ENCODE measurements at regions not wholly inside any gene's neighbourhood (a gene's known extent, or its start where the extent isn't known, plus 50 kb on each side); places are given as distances from the start of the nearest gene placed in this dataset.

DNA sequence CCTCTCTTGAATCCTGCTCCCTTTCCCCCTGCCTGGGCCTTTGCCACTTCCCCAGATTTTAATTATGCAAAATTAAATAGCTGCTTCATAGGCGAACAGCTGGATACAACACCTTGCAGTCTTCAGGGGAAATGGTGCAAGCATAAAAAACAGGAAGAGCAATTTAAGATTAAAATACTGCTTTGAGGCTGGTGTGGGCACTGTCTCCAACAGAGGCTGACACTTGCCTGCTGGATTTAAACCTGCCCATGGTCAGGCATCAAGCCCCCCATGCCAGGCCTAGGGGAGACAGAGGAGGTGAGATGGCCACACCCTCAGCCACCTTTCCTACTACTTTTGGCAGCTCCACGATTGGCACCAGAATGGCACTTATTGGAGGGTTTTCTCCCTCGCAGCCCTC is 110.1 kb upstream of the DIO3 start:
- in situ Hi-C loops (cut with HindIII; ENCODE audit: low pct_unique_long_range_greater_than_20kb, low sequenced_read_pairs) = no loop called here
- DNase-seq (ENCODE audit: low read depth) = no peak

DNA sequence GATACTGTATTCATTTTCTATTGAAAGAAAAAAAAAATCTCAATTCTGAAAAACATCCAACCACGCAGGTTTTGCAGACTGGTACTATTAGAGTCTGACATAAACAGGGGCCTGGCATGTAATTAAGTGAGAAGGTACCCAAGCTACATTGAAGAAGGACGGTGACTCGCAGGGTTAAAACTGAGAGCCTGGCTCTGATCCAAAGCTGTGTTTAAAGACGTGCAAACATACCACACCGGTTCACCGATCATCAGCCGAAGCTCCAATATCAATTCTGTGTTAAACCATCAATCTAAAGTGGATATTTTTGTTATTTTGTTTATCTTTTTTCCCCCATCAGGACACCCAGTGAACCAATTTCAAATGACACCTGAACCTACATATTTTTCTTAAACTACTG is 108.1 kb upstream of the DIO3 start:
- in situ Hi-C loops (cut with HindIII; ENCODE audit: low pct_unique_long_range_greater_than_20kb, low sequenced_read_pairs) = no loop called here

DNA sequence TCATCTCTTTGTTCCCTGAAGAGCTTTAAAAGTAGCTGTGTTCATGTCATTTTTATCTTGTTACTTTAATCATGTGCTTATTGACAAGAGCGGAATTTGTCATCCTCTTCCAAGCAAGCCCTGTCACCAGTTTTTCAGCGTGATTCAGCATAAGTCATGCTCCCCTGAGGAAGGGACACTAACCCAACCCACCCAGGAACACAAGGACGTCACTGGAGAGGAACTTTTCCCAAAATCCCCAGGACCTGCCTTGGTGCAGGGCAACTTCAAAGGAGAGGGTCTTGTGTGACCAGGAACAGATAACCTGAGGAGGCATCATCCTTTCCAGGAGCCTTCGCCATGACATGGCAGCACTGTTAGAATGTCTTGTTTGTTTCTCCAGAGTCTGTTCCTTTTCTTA is 107.1 kb upstream of the DIO3 start:
- DNase-seq (ENCODE audit: low read depth) = no peak
- in situ Hi-C loops (cut with HindIII; ENCODE audit: low pct_unique_long_range_greater_than_20kb, low sequenced_read_pairs) = no loop called here

More for the DNA sequence above, 108.1 kb upstream of the DIO3 start:
- no peak for DNase-seq (ENCODE audit: low read depth)

DNA sequence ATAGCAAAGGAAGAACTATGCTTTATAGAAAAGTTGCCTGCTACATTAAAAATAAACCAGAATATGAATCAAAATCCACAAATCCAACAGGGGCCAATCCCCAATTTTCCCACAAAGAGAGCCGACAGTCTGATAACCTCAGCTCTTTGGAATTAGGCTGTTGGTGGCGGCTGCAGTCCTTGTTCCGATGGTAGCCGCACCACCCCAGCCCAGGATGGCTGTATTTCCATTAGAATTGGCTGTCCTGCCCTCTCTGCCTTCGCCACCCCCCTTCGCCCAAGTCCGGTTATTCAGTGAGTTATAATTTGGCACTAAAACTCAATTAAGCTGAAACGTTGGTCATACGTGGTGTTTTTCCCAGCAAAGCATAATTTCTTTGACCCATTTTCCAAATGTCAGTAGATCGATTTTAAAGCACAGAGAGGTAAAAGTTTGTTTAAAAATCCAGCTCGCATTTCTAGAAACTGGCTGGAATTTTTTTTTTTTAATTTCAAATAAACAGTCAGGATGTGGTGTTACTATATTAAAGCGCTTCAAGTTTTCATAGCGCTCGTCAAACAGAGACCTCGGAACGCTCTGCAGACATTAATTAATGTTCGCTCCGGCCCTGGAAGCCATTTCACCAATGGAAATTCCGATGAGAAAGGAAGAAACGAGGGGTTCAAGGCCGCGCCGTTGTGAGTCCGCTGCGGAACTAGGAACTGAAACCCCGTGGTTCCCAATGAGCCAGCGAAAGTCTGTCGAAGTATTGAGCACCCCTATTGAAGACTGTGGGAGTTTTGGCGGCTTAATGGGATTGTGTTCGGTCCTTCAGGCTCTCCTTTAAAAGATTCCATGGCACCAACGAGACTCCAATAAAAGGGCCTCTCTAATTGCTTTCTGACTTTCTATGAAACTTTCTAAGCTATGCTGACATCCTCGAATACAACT is 104.8 kb upstream of the DIO3 start:
- no peak for DNase-seq (ENCODE audit: low read depth)
- in situ Hi-C loops (cut with HindIII; ENCODE audit: low pct_unique_long_range_greater_than_20kb, low sequenced_read_pairs) = no loop called here

DNA sequence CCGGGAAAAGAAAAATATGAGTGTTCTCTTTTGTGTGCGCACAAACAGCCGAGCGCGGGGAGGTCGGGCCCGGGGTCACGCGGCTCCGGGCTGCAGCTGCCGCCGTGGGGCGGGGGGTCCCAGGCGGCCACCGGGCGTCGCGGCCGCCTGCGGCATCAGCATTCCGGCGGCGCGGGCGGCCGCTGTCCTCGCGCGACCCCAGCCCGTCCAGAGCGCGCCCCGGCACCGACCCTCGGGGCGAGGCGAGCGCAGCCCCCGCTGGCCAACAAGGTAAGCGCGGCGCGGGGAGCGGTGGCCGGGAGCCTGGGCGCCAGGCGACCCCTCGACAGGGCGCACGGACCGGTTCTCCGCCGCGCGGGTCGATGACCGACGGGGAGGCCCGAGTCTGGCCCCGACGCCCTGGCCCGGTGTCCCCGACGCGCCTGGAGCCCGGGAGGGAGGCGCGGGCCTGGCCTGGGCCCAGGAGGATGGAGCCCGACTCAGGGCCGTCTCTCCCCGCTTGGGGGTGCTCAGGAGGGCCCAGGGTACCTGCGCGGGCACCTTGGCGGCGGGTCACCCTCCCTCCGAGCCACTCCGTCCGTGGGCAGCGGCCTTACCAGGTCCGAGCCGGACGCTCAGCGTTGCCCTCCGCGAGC is 103.9 kb upstream of the DIO3 start:
- in situ Hi-C loops (cut with HindIII; ENCODE audit: low pct_unique_long_range_greater_than_20kb, low sequenced_read_pairs) = no loop called here
- no peak for DNase-seq (ENCODE audit: low read depth)

DNA sequence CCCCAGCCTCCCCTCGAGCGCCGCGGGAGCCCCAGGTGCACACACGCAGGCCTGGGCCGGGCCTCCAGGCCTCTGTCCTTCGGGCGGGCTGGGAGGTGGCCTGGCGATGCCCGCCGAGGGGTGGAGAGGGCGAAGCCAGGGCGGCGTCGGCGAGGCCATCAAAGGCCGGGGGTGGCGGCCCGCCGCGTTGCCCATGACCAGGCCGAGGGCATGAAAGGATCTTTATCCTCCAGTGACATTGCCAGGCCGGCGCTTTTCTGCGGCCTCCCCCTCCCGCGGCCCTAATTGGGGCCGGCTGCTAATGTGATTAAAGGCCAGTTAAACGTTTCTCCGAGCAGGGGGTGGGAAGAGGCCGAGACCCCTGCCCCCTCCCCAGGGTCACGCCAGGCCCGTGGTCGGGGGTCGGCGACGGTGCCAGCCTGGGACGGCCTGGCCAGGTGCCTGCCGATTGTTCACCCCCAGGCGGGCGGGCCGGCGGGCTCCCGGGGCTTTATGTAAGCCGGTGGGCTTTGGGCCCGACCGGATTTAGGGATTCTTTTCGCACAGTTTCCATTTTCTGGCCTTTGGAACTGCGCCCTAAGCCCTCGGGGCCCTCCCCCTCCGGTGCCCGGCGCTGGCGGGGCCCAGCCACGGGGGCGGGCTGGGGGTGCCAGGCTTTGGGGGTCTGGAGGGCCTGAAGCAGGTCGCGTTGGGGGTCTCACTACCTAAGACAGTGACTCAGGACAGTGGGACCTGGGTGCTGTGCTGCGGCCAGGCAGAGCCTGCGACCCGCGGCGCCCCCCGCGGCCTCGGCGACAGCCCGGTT is 103.2 kb upstream of the DIO3 start:
- in situ Hi-C loops (cut with HindIII; ENCODE audit: low pct_unique_long_range_greater_than_20kb, low sequenced_read_pairs) = no loop called here
- DNase-seq (ENCODE audit: low read depth) = no peak

DNA sequence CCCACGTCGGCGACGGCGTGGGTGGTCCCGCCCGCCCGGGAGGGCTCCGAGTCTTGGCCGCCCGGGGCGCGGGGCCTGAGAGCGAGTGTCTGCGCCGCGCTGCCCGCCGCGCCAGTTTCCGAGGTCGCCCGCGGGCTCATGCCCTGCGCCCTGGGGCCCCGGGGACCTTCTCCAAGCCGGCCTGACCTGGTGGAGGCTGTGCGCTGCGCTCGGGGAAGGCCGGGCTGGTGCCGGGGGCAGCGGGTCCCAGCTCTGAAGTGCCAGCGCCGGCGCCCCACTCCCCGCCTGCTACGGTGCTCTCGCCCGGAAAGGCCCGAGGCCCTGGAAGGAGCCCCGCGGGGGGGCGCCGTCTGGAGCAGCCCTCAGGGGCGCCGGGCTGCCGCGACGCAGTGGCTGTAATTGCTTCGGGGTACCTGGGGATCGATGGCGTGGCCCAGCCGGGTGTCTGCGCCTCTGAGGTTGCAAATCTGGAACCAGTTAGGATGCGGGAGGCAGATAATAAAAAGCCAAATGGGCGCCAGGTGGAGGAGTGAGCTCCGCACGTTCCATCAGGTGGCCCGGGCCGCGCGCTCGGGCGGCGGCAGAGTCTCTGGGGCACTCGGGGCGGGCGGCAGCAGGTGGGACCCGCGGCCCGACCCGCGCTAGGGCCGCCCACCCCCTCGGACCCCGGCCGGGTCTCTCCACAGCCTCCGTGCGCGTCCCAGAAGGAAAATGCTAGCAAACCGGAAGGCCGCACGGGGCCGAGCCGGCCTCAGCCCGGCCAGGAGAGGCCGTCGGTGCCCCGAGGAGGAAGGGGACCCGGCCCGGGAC is 102.3 kb upstream of the DIO3 start:
- no peak for DNase-seq (ENCODE audit: low read depth)
- in situ Hi-C loops (cut with HindIII; ENCODE audit: low pct_unique_long_range_greater_than_20kb, low sequenced_read_pairs) = no loop called here

DNA sequence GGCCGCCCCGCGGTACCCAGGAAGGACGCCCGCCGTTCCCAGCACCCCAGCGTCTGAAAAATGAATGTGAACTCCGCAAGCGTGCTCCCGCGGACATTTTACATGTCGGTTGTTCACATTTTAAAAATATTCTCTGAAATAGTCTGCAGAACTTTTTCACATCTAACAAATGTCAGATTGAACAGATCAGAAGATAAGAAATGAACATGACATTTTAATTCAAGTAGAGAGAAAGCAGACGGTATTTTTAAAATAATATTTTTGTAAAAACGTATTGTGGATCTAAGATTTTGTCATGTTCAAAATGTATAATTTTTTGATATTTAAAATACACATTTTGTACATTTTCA is 101.8 kb upstream of the DIO3 start:
- no peak for DNase-seq (ENCODE audit: low read depth)
- in situ Hi-C loops (cut with HindIII; ENCODE audit: low pct_unique_long_range_greater_than_20kb, low sequenced_read_pairs) = no loop called here

DNA sequence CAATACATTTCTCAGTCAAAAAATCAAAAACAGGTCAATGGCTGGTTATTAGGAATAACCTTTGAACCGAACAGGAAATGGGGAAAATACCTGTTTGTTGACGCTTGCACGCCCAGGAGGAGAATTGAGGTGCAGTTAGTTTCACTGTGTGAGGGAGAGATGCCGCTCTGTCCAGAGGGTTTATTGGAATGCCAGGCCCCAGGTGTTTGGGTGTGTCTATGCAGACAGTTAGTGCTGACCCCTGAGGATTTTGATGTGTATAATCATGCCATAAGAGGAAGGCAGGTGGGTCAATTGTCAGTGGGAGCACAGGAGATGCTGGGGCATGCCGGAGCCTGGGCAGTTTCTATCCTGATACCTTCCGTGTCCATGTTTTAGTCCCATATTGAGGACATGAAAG is 100.8 kb upstream of the DIO3 start:
- no peak for DNase-seq (ENCODE audit: low read depth)
- in situ Hi-C loops (cut with HindIII; ENCODE audit: low pct_unique_long_range_greater_than_20kb, low sequenced_read_pairs) = no loop called here

DNA sequence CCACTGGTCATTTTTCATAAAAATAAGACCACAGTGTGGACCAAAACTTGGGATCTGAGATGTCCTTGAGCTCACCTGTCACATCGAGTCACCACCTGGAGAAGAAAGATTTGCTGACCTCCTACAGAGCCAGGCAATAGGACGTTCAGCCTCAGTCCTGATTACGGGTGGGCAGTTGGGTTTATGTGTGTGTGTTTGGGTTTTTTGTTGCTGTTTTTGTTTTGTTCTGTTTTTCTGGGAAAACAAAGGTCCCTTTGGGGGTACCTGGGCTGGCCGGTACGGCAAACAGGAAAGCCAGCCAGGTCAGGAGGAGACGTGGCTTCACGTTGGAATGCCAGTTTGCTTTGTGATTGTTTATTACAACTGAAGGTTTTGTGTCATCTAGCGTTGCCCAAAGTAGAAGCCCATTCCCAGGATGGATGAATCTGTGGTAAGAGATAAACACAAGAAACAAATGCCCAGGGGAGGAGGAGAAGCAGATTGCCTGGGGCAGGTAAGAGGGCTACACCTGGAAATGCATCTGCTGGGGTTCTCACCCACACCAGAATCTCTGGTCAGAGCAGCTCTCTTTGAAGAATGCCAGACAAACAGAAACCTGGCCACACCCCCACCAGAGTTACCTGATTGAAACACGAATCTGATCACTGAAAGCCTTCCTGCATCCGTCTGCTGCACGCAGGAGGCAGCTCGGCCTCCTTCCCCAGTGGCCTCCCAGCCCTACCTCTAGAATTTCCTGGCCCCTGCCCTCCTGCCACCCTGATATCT is 100.1 kb upstream of the DIO3 start:
- in situ Hi-C loops (cut with HindIII; ENCODE audit: low pct_unique_long_range_greater_than_20kb, low sequenced_read_pairs) = no loop called here
- no peak for DNase-seq (ENCODE audit: low read depth)

DNA sequence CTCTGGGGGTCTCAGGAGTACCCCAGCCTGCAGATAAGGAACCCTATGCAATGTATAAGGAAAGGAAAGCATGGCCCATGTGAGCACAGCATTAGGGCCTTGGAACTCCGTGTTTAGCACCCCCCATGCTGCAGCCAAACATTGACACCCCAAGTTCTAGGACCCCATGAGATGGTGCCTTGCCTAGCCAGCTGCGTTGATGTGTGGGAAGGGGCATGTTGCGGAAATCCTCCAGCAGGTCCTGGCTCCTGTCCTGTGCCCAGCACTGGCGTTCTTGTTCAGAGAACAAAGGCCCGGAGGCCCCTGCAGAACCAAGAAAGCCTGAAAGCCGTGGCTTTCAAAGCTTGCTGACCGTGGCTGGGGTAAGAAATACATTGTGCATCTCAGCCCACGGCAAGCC is 99.4 kb upstream of the DIO3 start:
- in situ Hi-C loops (cut with HindIII; ENCODE audit: low pct_unique_long_range_greater_than_20kb, low sequenced_read_pairs) = no loop called here
- DNase-seq (ENCODE audit: low read depth) = no peak

DNA sequence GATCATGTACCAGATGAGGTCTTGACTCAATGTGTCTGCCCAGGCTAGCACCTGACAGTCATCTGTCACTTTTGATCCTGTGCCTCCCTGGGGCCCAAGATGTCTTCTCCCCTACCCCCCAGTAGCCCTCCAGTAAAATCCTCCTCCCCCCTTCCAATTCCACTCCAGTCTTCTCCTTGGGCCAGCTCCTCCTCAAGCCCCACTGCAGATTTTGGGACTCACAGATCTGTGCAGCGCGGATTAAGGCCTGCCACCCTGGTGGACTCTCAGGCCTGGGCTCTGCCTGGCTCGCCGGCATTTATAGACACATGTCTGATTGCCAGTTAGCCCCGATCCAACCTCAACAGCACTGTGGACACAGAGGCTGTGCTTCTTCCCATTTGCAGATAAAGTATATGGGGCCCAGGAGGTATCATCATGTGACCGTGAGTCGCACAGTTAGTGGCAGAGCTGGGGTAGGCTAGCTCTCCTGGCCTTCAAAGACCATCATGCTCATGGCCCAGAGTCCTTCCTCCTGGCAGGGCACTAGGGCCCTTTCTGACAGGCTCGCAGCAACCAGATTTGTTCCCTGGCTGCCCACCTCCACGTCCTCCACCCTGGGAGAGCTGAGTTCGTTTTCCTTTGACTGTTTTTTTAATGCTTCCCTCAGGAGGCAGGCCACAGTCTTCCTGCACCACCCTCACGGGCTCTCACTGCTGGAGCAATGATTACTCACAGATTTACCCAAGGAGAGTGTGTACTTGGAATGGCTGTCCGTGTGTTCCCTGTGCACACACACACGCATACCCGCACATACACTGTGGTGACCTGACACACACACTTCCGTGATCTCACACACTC is 98.3 kb upstream of the DIO3 start:
- DNase-seq (ENCODE audit: low read depth) = no peak
- in situ Hi-C loops (cut with HindIII; ENCODE audit: low pct_unique_long_range_greater_than_20kb, low sequenced_read_pairs) = no loop called here

DNA sequence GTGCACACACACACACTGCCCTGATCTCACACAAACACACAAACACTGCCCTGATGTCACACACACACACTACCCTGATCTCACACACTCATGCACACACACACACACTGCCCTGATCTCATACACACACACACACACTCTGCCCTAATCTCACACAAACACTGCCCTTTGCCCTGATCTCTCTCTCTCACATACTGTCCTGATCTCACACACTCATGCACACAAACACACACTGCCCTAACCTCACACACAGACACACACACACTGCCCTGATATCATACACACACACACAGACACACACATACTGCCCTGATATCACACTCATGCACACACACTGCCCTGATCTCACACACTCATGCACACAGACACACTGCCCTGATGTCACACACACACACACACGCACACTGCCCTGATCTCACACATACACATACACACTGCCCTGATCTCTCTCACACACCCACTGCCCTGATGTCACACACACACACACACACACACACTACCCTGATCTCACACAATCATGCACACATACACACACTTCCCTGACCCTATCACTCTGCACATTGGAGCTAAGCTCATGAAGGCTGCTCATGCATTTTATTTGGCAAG is 97.6 kb upstream of the DIO3 start:
- in situ Hi-C loops (cut with HindIII; ENCODE audit: low pct_unique_long_range_greater_than_20kb, low sequenced_read_pairs) = no loop called here
- DNase-seq (ENCODE audit: low read depth) = no peak

DNA sequence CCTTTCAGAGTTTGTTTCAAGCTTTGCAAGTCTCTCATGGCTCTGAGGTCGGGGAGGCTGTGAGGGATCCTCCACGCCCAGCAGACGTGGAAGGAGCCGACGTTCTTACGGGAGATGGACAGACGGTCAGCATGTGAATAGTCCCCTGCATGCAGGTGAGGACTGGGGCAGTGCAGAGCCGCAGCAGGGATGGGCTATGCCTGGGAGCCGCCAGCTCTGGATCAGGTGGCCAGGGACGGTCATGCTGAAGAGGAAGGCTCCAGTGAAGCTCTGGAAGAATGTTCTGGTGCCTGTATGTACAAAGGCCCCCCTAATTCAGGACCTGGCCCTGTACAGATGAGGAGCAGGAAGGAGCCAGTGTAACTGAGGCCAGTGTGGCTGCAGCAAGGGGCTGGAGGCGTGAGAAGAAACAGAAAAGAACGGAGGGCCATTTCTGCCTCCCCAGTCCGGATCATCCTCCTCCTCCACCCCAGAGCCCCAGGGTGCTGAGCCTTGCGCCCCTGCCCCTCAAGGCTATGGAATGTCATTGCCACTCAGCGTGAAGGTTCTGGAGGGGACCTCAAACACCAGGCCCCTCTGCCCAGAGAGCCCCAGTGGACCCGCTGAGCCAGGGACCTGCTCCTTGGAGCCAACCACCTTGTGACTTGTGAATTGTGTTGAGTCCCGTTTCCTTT is 96.8 kb upstream of the DIO3 start:
- in situ Hi-C loops (cut with HindIII; ENCODE audit: low pct_unique_long_range_greater_than_20kb, low sequenced_read_pairs) = no loop called here

DNA sequence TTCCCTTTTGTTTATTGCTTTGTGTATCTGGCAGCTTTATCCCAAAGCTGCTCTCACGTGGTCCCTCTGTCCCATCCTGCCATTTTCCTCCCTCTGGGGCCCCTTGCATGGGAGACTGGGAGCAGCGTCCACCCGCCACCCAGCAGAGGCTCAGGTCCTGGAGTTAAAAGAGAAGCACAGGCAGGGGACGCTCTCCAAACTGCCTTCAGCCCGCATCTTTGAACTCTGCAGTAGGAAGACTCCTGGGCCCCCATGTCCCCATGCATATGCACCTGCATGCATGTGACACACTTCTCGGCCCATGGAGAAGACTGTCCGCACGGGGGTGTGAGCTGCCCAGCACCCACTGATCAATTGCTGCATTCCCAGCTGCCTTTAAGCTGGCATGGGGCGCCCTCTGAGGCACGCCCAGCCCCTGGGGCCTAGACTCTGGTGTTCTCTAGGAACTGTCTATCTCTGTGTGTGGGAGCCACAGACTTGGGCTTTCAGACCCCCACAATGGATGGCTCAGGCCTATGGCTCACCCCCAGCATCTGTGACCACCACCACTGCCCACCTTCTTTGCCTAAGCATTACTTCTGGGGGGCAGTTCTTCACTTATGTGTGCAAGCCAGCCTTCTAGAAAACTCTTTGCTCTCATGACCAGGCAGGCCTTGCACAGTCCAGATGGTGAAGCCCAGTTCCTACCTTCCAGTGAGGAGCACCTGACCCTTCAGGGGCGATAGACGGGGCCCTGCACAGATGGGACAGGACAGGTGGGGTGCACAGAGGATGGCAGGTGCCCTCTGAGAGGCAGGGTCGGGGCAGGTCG is 96.1 kb upstream of the DIO3 start:
- DNase-seq (ENCODE audit: low read depth) = no peak
- in situ Hi-C loops (cut with HindIII; ENCODE audit: low pct_unique_long_range_greater_than_20kb, low sequenced_read_pairs) = no loop called here

More for the DNA sequence above, 96.8 kb upstream of the DIO3 start:
- no peak for DNase-seq (ENCODE audit: low read depth)

All from Caki2 (cell line).